Suprapubic skin (tissue), 4 donors: ENCODE measurements at regions not wholly inside any gene's neighbourhood (a gene's known extent, or its start where the extent isn't known, plus 50 kb on each side); places are given as distances from the start of the nearest gene placed in this dataset.

Experiments used
- CTCF ChIP-seq, 2 donors: fragments of 200-600 bp in 1 of 2; fragments of 450-650 bp in 1 of 2; sonication (generic) in 1 of 2; IDR thresholded peaks; one replicate each; pipeline ENCODE4 v1.5.1; 2016 to 2019; ENCODE audit warnings: antibody characterized with exemption in 2 of 2, mild to moderate bottlenecking in 1 of 2, moderate library complexity in 1 of 2
- EP300 ChIP-seq: sonication (generic); formaldehyde crosslinking; IDR thresholded peaks from one replicate; pipeline ENCODE4 v1.6.1; 2017; ENCODE audit warnings: antibody characterized with exemption
- POLR2AphosphoS5 ChIP-seq, 3 donors: sonication (generic); formaldehyde crosslinking; IDR thresholded peaks; one replicate each; pipeline ENCODE4 v1.6.1; 2017; ENCODE audit warnings: antibody characterized with exemption in 3 of 3

DNA sequence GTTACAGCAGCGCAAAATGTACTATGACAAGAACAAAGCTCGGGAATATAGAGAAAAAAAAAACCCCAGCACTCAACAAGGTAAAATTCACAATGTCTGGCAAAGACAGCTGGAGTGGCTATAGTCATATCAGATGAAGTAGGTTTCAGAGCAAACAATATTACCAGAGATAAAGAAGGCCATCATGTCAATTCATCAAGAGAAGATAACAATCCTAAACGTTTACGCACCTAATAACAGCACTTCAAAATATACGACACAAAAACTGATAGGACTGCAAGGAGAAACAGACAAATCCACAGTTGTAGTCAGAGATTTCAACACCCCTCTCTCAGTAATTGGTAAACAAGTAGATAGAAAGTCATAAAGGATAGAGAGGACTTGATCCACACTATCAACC, 455.2 kb downstream of the PTPRU start:
- no peak for TF ChIP-seq CTCF (IDR thresholded peaks at IDR 0.05)
- no peak for TF ChIP-seq POLR2AphosphoS5 (IDR thresholded peaks at IDR 0.05)
- no peak for TF ChIP-seq EP300
